PFSK-1 (cell line): ENCODE measurements at regions not wholly inside any gene's neighbourhood (a gene's known extent, or its start where the extent isn't known, plus 50 kb on each side); places are given as distances from the start of the nearest gene placed in this dataset.

Experiments used
- FOXP2 ChIP-seq: optimal IDR thresholded peaks from 2 replicates; pipeline ENCODE3; 2011; ENCODE audit warnings: borderline replicate concordance, control low read depth, inconsistent platforms; ENCODE audit not compliant: insufficient read depth; ENCODE audit errors: extremely low read length, extremely low read depth
- POLR2AphosphoS5 ChIP-seq: IDR thresholded peaks from 2 replicates; pipeline ENCODE4 v1.6.1; 2012; ENCODE audit warnings: low read depth, mild to moderate bottlenecking, control low read depth, low read length, moderate library complexity
- SIN3A ChIP-seq: IDR thresholded peaks from 2 replicates; pipeline ENCODE4 v1.6.1; 2012; ENCODE audit warnings: mild to moderate bottlenecking, low read length, moderate library complexity, borderline replicate concordance; ENCODE audit not compliant: insufficient read depth
- TAF1 ChIP-seq: IDR thresholded peaks from 2 replicates; pipeline ENCODE4 v1.6.1; 2012; ENCODE audit warnings: low read length, control low read depth, borderline replicate concordance; ENCODE audit not compliant: insufficient read depth
- TF ChIP-seq, protein P1 (sequence below), 2 experiments: IDR thresholded peaks; 2 replicates each; pipeline versions ENCODE4 v1.6.1 to v1.8.0; 2011 to 2012; ENCODE audit warnings: low read depth in 2 of 2, low read length in 2 of 2, control low read depth in 1 of 2, inconsistent platforms in 1 of 2, mild to moderate bottlenecking in 1 of 2, moderate library complexity in 1 of 2; ENCODE audit not compliant: insufficient read depth in 1 of 2

DNA sequence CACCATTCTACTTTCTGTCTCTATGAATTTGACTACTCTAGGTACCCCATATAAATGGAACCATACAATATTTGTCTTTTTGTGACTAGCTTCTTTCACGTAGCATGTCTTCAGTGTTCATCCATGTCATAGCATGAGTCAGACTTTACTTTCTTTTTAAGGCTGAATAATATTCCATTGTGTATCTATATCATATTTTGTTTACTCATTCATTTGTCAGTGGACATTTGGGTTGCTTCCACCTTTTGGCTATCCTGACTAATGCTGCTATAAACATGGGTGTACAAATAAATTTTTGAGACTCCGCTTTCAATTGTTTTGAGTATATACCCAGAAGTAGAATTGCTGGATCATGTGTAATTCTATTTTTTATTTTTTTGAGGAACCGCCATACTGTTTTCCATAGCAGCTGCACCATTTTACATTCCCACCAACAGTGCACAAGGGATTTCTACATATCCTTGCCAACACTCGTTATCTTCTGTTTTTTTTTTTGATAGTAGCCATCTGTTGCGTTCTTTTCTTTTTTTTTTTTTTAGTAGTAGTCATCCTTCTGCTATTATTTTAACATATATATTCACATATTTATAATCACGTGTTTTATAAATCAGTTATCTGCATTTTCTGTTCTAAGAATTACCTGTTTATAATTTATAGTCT is 158.0 kb upstream of the MED14 start:
- TF ChIP-seq, protein P1, sequence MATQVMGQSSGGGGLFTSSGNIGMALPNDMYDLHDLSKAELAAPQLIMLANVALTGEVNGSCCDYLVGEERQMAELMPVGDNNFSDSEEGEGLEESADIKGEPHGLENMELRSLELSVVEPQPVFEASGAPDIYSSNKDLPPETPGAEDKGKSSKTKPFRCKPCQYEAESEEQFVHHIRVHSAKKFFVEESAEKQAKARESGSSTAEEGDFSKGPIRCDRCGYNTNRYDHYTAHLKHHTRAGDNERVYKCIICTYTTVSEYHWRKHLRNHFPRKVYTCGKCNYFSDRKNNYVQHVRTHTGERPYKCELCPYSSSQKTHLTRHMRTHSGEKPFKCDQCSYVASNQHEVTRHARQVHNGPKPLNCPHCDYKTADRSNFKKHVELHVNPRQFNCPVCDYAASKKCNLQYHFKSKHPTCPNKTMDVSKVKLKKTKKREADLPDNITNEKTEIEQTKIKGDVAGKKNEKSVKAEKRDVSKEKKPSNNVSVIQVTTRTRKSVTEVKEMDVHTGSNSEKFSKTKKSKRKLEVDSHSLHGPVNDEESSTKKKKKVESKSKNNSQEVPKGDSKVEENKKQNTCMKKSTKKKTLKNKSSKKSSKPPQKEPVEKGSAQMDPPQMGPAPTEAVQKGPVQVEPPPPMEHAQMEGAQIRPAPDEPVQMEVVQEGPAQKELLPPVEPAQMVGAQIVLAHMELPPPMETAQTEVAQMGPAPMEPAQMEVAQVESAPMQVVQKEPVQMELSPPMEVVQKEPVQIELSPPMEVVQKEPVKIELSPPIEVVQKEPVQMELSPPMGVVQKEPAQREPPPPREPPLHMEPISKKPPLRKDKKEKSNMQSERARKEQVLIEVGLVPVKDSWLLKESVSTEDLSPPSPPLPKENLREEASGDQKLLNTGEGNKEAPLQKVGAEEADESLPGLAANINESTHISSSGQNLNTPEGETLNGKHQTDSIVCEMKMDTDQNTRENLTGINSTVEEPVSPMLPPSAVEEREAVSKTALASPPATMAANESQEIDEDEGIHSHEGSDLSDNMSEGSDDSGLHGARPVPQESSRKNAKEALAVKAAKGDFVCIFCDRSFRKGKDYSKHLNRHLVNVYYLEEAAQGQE (IDR thresholded peaks at IDR 0.05; ENCODE audit: insufficient read depth in 1 of 2, low read depth in 2 of 2, low read length in 2 of 2): no peak
- TF ChIP-seq SIN3A: no peak
- TF ChIP-seq POLR2AphosphoS5: no peak
- no peak for TF ChIP-seq FOXP2
- no peak for TF ChIP-seq TAF1

DNA sequence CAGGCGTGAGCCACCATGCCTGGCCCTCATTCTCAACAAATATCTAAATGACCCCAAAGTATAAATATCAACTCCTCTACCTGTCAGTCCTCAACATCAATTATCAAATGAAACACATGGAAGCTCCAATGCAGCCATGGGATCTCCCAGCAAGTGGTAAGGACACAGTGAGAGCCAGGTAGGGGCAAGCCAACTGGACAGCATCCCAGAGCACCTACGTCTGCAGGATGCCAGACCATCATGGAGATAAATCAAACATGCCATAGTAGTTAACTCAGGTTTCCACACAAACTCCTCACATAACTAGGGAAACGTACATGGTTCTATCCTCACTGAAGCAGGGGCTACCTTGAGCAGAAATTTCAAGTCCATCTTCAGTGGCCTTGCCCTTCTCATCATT is 159.9 kb upstream of the MED14 start:
- TF ChIP-seq TAF1: no peak
- TF ChIP-seq SIN3A: no peak
- TF ChIP-seq, protein P1 (IDR thresholded peaks at IDR 0.05; ENCODE audit: insufficient read depth in 1 of 2, low read depth in 2 of 2, low read length in 2 of 2): no peak

DNA sequence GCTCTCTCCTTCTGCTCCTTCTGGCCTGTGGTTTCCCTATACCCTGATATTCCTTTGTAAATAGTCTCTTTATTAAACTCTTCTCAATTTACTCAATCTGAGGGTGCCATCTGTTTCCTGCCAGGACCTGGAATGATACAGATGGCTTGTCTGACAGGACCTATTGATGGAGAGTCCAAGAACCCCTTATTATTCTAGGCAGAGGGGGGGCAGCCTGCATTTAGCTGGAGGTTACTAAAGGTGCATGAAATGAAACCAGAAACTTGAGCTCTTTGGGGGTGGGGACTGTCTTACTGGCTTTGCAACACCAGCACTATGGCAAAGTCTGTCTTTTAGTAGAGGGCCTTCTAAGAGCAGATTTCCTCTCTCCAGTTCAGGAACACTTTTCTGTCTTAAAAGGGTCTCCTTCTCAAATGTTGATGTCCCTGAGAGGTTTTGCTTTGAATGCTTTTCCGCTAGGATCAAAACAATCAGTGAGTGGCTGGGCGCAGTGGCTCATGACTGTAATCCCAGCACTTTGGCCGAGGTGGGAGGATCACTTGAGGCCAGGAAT is 162.5 kb upstream of the MED14 start:
- TF ChIP-seq, protein P1 (IDR thresholded peaks at IDR 0.05; ENCODE audit: insufficient read depth in 1 of 2, low read depth in 2 of 2, low read length in 2 of 2): no peak
- TF ChIP-seq POLR2AphosphoS5 (no peak), SIN3A (no peak), FOXP2 (no peak), TAF1 (no peak)

DNA sequence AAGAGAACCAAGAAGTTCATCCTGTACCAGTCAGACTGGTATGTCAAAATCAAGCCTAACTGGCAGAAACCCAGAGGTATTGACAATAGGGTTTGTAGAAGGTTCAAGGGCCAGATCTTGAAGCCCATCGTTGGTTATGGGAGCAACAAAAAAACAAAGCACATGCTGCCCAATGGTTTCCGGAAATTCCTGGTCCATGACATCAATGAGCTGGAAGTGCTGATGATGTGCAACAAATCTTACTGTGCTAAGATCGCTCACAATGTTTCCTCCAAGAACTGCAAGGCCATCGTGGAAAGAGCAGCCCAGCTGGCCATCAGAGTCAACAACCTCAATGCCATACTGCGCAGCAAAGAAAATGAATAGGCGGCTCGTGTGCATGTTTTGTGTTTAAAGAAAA is 172.7 kb upstream of the MED14 start:
- TF ChIP-seq FOXP2 (no peak), POLR2AphosphoS5 (no peak), TAF1 (no peak), SIN3A (no peak)
- TF ChIP-seq, protein P1 (IDR thresholded peaks at IDR 0.05; ENCODE audit: insufficient read depth in 1 of 2, low read depth in 2 of 2, low read length in 2 of 2): no peak

DNA sequence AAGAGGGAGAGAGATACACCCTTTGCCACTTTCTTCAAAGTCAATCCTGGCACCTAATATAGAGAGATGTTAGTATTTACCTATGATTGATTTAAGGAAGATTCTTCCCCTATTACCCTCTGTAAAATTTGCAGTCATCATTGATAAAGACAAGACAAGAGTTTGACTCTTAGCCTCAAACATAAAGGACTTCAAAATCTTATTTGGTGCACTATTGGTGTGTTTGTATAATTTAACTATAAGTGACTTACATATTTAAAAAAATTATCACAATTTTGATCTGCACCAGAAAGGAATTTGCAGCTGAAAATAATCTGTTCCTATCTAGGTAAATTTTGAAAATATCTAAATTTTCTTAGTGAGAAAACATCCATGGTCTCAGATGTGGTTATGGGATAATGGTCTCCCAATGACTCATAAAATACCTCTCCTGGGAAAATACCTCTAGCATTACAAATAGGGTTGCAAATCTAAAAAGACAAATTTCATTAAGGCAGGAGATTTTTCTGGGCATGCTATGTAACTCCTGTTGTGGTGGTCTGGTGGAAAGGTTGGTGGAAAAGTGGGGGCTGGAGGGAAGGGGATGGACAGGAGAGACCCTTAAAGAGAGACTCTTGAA is 173.6 kb upstream of the MED14 start:
- TF ChIP-seq TAF1 (no peak), SIN3A (no peak), POLR2AphosphoS5 (no peak), FOXP2 (no peak)
- TF ChIP-seq, protein P1 (IDR thresholded peaks at IDR 0.05; ENCODE audit: insufficient read depth in 1 of 2, low read depth in 2 of 2, low read length in 2 of 2): no peak
